WI38 (cell line): ENCODE measurements at regions not wholly inside any gene's neighbourhood (a gene's known extent, or its start where the extent isn't known, plus 50 kb on each side); places are given as distances from the start of the nearest gene placed in this dataset.

Source experiments
- H3K4me3 ChIP-seq: 2 replicates; pipeline ENCODE4 v1.5.1; 2011; ENCODE audit warnings: low read depth, mild to moderate bottlenecking, control low read depth, low read length
- TF ChIP-seq, protein P1 (sequence below): IDR thresholded peaks from 2 replicates; pipeline ENCODE4 v1.5.1; 2012; ENCODE audit warnings: low read depth, mild to moderate bottlenecking, control low read depth, low read length

DNA sequence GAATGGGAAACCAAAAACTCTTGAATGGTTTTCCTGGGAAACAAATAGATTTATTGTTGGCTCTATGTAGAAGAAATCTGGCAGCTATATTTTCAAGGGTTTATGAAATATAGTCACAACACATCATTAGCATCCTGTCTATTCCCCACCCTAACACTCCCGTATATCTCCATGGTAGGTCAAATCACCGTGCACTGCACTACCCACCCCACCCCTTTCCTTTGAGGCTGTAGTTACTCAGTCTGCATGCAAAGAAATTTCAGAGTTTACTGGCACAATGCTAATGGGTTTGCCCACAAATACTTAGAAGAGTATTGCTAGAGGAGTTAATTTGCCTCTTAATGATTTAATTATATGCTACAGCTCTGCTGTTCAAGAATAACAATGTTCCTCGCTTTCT lies 329.1 kb upstream of the TSHZ2 start:
- TF ChIP-seq, protein P1, sequence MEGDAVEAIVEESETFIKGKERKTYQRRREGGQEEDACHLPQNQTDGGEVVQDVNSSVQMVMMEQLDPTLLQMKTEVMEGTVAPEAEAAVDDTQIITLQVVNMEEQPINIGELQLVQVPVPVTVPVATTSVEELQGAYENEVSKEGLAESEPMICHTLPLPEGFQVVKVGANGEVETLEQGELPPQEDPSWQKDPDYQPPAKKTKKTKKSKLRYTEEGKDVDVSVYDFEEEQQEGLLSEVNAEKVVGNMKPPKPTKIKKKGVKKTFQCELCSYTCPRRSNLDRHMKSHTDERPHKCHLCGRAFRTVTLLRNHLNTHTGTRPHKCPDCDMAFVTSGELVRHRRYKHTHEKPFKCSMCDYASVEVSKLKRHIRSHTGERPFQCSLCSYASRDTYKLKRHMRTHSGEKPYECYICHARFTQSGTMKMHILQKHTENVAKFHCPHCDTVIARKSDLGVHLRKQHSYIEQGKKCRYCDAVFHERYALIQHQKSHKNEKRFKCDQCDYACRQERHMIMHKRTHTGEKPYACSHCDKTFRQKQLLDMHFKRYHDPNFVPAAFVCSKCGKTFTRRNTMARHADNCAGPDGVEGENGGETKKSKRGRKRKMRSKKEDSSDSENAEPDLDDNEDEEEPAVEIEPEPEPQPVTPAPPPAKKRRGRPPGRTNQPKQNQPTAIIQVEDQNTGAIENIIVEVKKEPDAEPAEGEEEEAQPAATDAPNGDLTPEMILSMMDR: no peak
- no peak overlapping the region for H3K4me3 ChIP-seq

DNA sequence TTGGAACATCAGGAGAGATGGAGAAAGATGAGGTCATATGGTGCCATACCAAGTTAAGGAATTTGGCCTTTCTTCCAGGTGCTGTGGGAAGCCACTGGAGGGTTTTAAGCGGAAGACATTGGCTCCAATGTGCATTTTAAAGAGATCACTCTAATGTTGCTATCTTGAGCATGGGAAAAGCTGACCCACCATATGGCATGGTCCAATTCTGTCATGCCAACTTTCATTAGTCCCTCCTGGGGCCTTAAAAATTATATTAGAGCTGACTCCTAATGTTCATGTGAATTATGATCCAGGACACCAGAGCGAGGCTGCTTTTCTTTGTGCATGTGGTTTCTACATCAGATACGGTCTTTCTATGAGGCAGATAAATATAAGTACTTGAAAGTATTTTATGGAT lies 335.0 kb upstream of the TSHZ2 start:
- TF ChIP-seq, protein P1: no peak
- no peak overlapping the region for H3K4me3 ChIP-seq

DNA sequence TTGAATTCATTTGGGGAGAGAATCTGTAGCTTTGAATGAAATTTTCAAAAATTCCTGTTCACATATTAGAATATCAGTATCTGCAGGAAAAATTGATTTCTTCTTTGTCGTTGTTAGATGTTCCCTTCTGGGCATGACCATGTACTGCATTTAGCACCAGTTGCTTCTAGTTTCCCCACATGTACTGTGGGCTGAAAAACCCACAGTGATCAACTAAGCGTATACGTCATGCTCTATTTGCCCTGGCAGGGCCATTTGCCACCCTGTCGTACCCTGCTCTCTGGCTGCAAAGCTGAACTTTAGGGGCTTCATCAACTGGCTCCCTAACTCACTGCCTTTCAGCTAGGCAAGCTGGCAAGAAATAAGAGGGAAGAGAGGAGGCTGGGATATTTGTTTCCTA lies 340.7 kb upstream of the TSHZ2 start:
- H3K4me3 ChIP-seq: no peak overlapping the region
- TF ChIP-seq, protein P1: no peak

DNA sequence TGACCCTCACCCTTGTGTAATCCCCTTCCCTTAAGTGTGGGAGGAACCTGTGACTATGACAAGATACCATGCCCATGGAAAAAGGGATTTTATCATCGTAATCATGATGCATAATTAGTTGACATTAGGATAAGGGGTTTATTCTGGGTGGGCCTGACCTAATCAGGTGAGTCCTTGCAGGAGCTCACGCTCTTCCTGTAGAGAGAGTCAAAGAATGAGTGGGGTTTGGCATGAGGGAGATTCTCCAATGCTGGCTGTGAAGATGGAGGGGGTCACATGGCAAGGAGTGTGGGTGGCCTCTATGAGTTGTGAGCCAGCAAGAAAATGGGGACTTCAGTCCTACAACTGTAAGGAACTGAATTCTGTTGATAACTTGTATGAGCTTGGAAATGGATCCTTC lies 342.0 kb upstream of the TSHZ2 start:
- no peak overlapping the region for H3K4me3 ChIP-seq
- TF ChIP-seq, protein P1: no peak

DNA sequence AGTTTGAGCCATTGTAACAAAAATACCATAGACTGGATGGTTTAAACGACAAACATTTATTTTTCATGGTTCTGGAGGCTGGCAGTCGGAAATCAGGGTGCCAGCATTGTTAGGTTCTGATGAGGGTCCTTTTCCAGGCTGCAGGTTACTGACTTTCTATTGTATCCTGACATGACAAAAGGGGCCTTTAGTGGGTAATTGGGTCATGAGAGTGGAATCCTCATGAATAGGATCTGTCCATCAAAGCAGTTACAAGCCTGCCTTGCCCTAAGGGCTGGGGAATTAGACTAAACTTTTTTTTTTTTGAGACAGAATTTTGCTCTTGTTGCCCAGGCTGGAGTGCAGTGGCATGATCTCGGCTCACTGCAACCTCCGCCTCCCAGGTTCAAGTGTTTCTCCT lies 347.9 kb upstream of the TSHZ2 start:
- H3K4me3 ChIP-seq: no peak overlapping the region
- TF ChIP-seq, protein P1: no peak

DNA sequence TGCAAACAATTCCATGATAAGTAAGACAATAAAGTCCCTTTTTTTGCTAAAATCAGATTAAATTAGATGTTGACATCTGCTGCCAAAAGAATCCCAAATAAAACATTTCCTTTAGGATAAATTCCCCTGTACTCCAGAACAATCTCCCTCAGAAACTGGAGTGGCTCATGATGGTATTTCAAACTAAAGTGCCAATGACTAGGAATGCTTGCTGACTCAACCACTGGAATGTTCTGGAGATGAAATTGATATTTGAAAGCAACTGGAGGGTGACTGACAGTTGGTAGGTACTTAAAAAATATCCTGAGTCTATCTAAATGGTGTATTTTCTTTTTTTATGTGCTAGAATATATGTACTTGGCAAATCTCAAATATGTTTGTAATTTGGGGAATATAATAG lies 350.1 kb upstream of the TSHZ2 start:
- H3K4me3 ChIP-seq: no peak overlapping the region
- TF ChIP-seq, protein P1: no peak

DNA sequence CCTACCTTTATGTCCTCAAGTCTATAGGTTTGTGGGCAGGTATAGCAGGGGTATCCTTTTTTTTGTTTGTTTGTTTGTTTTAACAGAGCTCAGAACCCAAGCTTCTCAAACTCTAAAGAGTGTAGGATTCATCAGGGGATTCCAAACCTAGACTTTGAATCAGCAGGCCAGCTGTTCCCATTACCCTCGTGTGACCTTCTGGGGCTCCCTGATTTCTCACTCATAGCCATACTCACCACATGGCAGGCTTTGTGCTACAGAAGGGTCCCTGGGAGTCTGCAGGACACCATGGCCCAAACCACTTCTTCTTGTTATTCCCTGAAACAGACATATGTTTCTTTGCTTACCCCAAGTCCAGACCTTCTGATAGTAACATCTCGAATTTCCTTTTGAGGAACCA lies 350.8 kb upstream of the TSHZ2 start:
- no peak overlapping the region for H3K4me3 ChIP-seq
- TF ChIP-seq, protein P1: no peak
